SK-N-SH treated with all-trans-retinoic acid at 6 μM for 48 hours (cell line): ENCODE measurements at regions not wholly inside any gene's neighbourhood (a gene's known extent, or its start where the extent isn't known, plus 50 kb on each side); places are given as distances from the start of the nearest gene placed in this dataset.

Experiments
- BACH2 ChIP-seq: fragments of 250-450 bp; sonication (Bioruptor Pico); IDR thresholded peaks from 2 replicates; pipeline ENCODE4 v1.9.0; 2021; ENCODE audit warnings: mild to moderate bottlenecking, borderline replicate concordance
- TCF4 ChIP-seq: fragments of 250-450 bp; sonication (Bioruptor Pico); IDR thresholded peaks from 2 replicates; pipeline ENCODE4 v1.8.0; 2021; ENCODE audit warnings: mild to moderate bottlenecking, moderate library complexity, borderline replicate concordance
- ZFP30 ChIP-seq: fragments of 450-650 bp; formaldehyde crosslinking; IDR thresholded peaks from 2 replicates; pipeline ENCODE4 v1.5.0; 2022; ENCODE audit warnings: mild to moderate bottlenecking, moderate library complexity
- ZNF8 ChIP-seq: fragments of 450-650 bp; formaldehyde crosslinking; IDR thresholded peaks from 2 replicates; pipeline ENCODE4 v1.5.0; 2020; ENCODE audit warnings: mild to moderate bottlenecking, moderate library complexity
- TF ChIP-seq, protein P1 (sequence below): fragments of 250-450 bp; sonication (Bioruptor Pico); IDR thresholded peaks from 2 replicates; pipeline ENCODE4 v1.5.0; 2020; ENCODE audit warnings: mild to moderate bottlenecking, moderate library complexity
- TF ChIP-seq, protein P2 (sequence below): fragments of 250-450 bp; sonication (Bioruptor Pico); IDR thresholded peaks from 2 replicates; pipeline ENCODE4 v1.8.0; 2020; ENCODE audit warnings: mild to moderate bottlenecking, moderate library complexity, borderline replicate concordance
- TF ChIP-seq, protein P3 (sequence below): fragments of 250-450 bp; sonication (Bioruptor Pico); IDR thresholded peaks from 2 replicates; pipeline ENCODE4 v1.5.1; 2021; ENCODE audit warnings: mild to moderate bottlenecking, moderate library complexity
- TF ChIP-seq, protein P4 (sequence below): fragments of 250-450 bp; sonication (Bioruptor Pico); IDR thresholded peaks from 2 replicates; pipeline ENCODE4 v1.5.1; 2020; ENCODE audit warnings: low read depth, mild to moderate bottlenecking, moderate library complexity

DNA sequence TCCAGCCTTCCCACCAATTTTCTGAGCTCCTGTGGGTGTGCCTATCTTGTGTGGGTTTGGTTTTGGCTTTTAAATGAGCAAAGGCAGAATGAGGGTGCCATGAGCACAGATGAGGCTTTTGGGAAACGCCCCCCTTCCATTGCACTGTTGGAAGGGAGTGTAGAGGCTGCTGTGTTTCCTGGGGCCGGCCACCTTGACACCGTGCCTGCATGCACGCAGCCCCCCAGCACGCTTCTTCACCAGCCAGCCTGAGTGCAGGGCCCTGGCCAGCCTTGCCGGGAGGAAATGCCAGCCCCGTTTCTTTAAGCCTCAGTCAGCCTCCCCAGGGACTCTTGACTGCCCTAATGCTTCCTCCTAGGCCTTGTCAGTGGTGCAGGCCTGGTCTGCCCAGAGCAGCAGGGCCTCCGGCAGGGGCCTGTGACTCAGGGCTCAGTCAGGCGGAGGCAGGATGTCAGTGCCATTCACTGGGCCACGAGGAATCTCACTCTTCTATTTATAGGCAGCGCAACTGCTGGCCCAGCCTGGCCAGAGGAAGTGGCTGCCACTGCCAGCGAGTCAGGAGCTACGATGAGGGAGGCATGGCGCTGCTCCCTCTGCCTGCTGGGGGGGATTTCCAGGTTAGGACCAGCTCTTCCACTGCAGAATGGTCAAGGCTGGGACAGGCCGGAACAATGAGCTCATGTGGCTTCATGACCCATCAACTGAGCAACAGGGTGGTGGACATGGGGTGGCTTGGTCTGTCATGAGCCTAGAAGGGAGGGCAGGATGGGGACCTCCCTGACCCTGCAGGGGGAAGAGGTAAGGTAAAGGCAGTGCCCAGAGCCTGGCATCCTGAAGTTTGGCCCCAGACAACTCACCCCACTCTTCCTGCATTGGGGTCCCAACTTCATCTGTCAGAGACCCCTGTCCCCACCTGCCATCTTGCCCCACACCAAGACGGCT lies 205.2 kb downstream of the RAB11FIP4 start:
- no peak for TF ChIP-seq TCF4 (CRISPR knock-in tag)
- TF ChIP-seq, protein P1, sequence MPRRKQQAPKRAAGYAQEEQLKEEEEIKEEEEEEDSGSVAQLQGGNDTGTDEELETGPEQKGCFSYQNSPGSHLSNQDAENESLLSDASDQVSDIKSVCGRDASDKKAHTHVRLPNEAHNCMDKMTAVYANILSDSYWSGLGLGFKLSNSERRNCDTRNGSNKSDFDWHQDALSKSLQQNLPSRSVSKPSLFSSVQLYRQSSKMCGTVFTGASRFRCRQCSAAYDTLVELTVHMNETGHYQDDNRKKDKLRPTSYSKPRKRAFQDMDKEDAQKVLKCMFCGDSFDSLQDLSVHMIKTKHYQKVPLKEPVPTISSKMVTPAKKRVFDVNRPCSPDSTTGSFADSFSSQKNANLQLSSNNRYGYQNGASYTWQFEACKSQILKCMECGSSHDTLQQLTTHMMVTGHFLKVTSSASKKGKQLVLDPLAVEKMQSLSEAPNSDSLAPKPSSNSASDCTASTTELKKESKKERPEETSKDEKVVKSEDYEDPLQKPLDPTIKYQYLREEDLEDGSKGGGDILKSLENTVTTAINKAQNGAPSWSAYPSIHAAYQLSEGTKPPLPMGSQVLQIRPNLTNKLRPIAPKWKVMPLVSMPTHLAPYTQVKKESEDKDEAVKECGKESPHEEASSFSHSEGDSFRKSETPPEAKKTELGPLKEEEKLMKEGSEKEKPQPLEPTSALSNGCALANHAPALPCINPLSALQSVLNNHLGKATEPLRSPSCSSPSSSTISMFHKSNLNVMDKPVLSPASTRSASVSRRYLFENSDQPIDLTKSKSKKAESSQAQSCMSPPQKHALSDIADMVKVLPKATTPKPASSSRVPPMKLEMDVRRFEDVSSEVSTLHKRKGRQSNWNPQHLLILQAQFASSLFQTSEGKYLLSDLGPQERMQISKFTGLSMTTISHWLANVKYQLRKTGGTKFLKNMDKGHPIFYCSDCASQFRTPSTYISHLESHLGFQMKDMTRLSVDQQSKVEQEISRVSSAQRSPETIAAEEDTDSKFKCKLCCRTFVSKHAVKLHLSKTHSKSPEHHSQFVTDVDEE (CRISPR knock-in tag), result no peak
- TF ChIP-seq BACH2 (CRISPR knock-in tag), result no peak
- TF ChIP-seq, protein P2, sequence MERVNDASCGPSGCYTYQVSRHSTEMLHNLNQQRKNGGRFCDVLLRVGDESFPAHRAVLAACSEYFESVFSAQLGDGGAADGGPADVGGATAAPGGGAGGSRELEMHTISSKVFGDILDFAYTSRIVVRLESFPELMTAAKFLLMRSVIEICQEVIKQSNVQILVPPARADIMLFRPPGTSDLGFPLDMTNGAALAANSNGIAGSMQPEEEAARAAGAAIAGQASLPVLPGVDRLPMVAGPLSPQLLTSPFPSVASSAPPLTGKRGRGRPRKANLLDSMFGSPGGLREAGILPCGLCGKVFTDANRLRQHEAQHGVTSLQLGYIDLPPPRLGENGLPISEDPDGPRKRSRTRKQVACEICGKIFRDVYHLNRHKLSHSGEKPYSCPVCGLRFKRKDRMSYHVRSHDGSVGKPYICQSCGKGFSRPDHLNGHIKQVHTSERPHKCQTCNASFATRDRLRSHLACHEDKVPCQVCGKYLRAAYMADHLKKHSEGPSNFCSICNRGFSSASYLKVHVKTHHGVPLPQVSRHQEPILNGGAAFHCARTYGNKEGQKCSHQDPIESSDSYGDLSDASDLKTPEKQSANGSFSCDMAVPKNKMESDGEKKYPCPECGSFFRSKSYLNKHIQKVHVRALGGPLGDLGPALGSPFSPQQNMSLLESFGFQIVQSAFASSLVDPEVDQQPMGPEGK (CRISPR knock-in tag), result no peak
- TF ChIP-seq, protein P3, sequence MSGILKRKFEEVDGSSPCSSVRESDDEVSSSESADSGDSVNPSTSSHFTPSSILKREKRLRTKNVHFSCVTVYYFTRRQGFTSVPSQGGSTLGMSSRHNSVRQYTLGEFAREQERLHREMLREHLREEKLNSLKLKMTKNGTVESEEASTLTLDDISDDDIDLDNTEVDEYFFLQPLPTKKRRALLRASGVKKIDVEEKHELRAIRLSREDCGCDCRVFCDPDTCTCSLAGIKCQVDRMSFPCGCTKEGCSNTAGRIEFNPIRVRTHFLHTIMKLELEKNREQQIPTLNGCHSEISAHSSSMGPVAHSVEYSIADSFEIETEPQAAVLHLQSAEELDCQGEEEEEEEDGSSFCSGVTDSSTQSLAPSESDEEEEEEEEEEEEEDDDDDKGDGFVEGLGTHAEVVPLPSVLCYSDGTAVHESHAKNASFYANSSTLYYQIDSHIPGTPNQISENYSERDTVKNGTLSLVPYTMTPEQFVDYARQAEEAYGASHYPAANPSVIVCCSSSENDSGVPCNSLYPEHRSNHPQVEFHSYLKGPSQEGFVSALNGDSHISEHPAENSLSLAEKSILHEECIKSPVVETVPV (CRISPR knock-in tag), result no peak
- no peak; the same call in 1 of the 2 replicates for TF ChIP-seq ZFP30 (CRISPR knock-in tag)
- TF ChIP-seq, protein P4, sequence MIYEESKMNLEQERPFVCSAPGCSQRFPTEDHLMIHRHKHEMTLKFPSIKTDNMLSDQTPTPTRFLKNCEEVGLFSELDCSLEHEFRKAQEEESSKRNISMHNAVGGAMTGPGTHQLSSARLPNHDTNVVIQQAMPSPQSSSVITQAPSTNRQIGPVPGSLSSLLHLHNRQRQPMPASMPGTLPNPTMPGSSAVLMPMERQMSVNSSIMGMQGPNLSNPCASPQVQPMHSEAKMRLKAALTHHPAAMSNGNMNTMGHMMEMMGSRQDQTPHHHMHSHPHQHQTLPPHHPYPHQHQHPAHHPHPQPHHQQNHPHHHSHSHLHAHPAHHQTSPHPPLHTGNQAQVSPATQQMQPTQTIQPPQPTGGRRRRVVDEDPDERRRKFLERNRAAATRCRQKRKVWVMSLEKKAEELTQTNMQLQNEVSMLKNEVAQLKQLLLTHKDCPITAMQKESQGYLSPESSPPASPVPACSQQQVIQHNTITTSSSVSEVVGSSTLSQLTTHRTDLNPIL (CRISPR knock-in tag), result no peak
- TF ChIP-seq ZNF8, result no peak
